Islet of Langerhans (tissue), 1 donor: ENCODE measurements at regions not wholly inside any gene's neighbourhood (a gene's known extent, or its start where the extent isn't known, plus 50 kb on each side); places are given as distances from the start of the nearest gene placed in this dataset.
"Not testable (repeated sequence)": the region's sequence is repeated elsewhere in the genome, so short reads cannot be mapped to it uniquely, and the experiment has no call there.

Experiments
- FAIRE-seq: peaks from one replicate; lab custom pipeline; 2011; peaks lifted over from hg19 to GRCh38; lab: Jason Lieb, UNC

DNA sequence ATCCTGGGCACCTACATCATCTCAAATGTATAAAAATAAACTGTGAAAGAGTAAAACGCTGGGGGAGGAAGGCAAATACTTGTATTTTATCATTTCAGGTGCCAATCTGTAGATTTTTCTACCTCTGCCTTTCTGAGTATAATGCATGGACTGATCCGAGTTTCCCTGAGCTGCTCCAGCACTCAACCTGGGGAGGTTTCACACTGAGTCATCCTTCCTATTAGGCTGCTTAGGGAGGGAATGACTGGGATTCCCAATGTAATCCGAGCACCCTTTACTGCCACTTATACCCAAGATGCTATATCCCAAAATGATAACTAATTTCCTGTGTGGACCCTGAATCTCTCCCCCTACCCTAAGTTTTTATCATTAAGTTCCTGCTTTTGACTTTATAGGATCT is 126.6 kb downstream of the HNRNPD start:
- no peak for FAIRE-seq

DNA sequence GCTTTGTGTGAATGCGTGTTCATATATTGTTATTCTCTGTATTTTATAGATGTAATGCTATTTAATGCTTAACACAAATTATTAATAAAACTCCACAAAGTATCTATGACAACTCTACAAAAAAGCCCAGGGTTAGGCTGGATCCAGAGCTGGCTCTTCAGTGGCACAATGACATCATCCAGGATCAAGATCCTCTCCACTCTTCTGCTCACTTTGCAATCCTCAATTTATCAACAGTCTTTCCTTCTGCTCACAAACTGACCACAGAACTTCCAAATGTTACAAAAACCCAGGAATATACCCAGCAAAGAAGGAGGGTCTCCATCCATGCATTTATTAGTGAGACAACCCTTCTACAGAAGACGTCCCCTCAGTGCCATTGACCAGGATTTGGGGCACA is 132.3 kb downstream of the HNRNPD start:
- FAIRE-seq = no peak

DNA sequence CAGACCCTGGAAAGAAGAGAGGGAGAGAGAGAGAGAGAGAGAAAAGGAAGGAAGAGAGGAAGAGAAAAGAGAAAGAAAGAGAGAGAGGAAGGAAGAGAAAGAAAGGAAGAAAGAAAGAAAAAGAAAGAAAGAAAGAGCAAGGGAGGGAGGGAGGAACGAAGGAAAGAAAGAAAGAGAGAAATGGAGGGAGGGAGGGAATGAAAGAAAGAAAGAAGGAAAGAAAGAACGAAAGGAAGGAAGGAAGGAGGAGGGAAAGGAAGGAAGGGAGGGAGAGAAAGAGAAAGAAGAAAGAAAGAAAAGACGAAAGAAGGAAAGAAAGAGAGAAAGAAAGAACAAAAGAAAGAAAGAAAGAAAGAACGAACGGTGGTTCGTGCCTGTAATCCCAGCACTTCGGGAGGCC is 133.4 kb downstream of the HNRNPD start:
- no peak for FAIRE-seq

DNA sequence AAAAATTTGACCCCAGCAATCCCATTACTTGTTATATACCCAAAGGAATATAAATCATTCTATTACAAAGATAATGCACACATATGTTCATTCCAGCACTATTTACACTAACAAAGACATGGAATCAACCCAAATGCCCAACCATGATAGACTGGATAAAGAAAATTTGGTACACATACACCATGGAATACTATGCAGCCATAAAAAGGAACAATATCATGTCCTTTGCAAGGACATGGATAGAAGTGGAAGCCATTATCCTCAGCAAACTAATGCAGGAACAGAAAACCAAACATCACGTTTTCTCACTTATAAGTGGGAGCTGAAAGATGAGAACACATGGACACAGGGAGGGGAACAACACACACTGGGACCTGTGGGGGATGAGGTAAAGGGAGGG is 136.6 kb downstream of the HNRNPD start:
- FAIRE-seq = not testable (repeated sequence)

DNA sequence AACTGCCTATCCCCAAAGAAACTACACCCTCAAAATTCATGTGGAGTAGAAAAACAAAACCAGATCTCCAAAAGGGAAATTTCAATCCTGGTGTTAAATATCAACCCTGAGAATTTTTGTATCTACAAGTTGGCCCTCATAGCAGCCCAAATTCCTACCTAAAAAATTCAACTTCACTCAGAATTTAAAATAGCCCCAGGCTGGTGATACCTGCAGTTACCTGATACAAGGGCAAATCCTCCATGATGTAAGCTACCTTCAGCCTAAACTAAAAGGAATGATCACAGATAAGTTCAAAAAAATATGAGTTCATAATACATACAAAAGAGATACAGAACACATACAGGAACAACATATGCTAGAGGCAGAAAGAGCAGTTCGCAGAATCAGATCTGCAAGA is 138.4 kb downstream of the HNRNPD start:
- no peak for FAIRE-seq

DNA sequence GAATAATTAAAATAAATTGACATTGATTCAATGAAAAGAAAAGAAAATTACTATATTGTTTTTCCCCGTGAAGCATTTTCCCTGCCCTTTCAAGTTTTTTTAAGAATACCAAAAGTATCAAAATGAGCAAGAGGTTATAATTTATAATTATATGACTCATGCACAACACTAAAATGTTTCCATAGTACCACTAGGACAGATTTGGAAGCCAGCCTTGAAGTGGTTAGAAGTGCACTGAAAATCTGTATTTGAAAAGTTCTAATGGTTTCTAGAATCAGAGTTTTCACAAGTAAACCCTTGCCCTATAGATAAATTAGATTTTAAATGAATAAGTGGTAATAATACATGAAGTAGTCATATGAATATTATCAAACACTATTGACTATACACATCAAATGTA is 140.9 kb downstream of the HNRNPD start:
- FAIRE-seq = no peak

DNA sequence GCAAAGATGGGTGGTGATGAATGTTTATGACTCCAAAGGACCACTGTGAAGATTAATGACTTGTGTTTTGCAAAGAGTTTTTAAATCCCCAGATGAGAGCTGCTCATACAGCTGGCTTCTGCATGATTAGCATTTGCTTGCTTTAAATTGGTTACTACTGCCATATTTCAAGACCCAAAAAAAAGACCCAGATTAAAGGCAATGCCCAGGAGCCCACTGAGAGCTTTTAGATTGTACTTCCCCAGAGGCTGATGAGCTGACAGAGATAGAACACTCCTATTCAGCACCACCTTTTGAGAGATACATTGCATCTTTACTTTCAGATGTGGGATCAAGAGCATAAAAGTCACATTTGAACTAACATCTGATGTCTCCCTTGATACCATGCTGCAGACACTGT is 142.0 kb downstream of the HNRNPD start:
- no peak for FAIRE-seq

DNA sequence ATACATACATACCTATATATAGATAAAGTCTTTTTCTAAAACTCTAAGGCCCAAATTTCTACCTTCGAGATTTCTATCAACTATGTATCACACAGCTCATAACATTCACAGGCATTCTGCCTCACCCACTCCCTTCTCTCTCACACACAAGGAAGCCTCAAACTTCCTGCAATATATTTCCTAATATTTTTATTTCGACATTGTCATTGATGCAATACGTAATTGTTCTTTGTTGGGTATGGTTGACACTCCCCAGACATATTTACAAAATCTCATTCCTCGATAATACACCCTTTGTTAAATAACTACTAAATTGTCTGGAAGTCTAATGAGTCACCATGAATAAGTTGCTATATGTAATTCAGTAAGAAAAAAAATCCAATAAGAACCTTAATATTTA is 143.5 kb downstream of the HNRNPD start:
- no peak for FAIRE-seq

DNA sequence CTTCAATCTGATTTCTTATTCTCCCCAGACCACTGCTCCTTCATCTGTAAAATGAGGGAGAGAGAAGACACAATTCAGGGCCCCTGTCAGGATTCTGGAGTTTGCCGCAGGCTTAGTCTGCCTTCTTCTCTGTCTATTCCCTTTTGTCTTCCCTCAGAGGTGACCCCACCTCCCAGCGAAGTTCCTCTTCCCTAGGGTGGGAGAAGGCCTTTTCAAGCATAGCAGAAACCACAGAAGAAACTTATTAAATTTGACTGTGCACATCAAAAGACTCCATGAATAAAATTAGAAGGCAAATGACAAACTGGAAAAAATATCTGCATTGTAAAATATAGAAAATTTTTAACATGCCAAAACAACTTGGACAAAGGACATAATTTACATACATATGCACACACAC is 148.8 kb downstream of the HNRNPD start:
- FAIRE-seq = no peak

DNA sequence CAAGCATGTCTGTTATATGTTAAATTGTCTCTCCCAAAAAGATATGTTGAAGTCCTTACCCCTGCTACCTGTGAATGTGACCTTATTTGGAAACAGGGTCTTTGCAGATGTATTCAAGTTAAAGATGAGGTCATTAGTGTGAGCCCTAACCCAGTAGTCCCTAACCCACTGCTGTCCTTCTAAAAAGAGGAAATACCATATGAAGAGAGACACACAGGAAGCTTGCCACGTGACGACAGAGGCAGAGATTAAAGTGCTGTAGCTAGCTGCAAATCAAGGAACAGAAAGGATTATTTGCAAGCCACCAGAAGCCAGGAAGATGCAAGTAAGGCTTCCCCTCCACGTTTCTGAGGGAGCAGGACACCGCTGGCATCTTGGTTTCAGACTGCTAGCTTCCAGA is 150.1 kb downstream of the HNRNPD start:
- no peak for FAIRE-seq

DNA sequence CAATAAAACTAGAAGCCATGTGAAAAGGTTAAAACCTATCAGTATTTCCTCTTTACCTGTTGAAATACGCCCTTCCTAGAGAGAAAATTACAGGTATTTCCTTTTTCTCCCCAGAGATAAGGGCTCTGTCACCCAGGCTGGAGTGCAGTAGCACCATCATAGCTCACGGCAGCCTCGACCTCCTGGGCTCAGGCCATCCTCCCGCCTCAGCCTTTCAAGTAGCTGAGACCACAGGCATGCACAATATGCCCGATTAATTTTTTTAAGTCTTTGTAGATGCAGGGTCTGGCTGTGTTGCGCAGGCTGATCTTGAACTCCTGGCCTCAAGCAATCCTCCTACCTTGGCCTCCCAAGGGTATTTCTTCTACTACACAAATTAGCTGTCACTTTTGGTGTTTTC is 154.4 kb downstream of the HNRNPD start:
- no peak for FAIRE-seq

DNA sequence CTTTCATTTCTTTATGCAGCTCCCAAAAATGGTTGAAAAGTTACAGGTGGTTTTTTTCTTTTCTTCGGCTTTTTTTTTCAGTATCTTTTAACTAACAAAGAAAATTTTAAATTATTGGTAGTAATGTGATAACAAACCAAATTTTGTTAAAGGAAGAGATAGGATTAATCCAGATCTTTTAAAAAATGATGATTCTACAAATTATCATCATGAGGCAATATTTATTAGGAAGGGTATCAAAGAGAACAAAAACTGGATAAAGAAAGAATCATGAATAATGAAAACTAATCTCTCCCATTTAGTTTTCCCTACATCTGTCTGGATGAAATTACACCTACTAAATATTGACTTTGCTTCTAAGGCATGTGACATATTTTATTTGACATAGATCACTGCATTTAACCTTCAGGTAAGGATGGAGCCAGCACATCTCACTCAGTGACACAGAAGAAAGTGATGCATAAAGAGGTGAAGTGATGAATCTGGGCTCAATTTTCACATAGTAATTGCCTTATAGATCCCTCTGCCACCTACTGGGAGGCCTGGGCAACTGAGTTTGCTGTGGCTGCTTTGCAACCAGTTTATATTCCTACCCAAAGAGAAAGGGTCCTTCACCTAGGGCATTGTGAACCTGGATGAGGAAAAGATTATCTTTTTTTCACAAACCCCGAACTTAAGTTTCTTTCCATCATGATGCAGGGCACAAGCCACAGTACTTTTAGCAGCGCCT is 155.6 kb downstream of the HNRNPD start:
- no peak for FAIRE-seq

DNA sequence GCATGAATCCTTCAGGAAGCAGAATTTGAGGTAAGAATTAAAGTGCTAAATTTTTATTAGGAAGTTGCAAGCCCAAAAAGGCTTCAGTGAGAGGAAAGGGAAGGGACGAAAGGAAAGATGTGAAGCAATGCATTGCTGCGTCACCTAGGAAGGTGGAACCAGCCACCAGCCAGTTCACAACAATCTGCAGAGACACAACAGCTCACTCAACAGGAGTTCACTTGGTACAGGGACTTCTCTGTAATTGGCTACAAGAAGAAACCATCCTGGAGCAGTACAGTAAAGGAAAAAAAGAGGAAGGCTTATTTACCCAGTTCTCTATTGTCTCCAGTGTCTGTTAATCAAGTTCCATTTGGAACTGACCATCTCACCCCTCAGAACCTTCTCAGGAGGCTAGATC is 157.6 kb downstream of the HNRNPD start:
- FAIRE-seq = no peak

DNA sequence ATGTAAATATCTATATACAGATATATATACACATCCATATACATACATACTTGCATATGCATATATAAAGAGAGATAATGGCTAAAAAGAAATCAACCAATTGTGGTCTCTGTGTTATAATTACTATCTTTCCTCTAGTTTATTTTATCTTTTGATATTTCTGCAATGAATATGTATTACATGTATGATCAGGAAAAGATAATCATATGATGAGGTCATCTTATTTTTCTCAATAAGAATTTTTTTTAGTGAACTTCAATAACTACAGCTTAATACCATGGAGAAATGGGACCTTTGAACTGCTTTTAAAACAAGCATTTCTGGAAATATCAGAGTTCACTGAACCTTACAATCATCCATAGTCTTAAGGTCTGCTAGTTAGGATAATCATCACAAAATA is 158.0 kb downstream of the HNRNPD start:
- no peak for FAIRE-seq

DNA sequence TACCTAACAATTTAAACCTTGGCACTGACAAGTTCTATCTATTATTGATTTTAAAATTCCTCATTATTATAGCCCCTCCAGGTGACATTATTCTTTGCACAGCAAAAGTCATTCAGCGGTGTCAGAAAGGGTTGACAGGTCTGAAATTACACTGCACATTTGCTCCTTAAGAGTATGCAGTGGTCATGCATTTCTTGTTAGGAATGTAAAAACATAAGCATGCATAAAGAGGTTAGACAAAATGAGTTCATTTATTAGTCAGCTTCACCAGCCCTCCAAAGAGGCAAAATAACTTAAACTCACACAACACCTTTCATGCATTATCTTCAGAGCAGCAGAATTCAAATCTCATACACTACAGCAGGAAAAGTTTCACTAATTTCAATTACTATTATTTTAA is 158.8 kb downstream of the HNRNPD start:
- FAIRE-seq = no peak

DNA sequence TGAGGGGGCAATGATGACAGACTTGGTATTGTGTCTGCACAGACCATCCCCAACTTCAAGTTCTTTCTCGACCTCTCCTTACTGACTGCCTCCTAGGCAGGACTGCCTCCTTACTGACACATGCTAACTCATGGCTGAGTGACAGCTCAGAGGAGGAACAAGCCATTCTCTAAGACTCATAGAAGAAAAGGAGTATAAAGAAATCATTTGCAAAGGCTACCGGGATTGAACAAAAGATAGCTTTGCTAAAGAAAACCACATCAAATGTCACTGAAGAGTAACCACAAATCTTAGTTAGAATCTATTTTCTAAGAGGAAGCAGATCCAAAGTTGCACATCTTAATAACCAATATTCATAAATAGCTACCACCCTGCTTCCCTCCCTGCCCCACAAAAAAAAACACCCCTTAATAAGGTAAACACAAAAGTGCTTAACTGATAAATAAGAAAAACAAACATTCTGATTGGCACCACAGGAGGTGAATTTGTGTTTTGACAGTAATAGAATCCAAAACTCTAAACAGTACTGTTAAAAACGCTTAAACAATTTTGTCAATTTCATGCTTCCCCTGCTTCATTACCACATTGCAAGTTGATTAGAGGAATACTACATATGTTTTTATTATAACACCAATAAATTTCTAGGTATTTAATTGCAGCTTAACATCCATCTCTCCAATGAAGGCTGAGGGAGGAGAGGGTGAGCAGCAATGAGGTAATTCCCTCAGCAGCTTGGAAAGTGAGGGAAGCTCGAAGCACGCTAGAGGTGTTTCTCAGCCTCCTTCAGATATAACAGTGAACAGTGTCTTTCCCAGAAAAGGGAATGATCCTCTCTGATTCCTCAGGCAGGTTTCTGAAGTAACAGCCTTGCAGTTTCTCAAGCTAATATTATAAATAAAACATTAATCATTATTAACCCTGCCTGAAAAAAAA is 160.0 kb downstream of the HNRNPD start:
- FAIRE-seq = no peak

DNA sequence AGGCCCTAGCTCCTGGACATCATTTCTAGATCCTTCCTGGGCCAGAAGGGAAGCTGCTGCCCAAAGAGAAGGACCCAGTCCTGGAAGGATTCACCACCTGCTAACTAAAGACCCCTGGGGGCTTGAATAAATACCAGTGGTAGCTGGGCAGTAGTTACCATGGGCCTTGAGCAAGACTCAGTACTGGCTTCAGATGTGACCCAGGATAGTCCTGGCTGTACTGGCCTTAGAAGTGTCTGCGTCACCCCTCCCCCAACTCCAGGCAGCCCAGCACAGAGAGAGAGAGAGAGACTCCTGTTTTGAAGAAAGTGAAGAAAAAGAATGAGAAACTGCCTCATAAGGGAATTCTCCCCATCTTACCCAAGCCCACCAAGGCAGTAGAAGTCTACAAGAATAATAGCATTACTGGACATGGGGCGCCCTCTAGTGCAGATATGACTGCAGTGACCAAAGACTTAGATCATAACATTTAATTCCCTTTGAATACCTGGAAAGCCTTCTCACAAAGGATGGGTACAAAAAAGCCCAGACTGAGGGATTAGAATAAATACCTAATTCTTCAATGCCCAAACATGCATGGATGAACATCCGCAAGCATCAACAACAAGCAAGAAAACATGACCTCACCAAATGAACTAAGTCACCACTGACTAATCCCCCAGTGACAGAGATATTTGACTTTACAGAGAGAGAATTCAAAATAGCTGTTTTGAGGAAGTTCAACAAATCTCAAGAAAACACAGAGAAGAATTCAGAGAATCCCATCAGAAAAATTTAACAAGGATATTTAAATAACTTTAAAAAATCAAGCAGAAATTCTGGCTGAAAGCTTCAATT is 171.8 kb downstream of the HNRNPD start:
- FAIRE-seq = no peak

DNA sequence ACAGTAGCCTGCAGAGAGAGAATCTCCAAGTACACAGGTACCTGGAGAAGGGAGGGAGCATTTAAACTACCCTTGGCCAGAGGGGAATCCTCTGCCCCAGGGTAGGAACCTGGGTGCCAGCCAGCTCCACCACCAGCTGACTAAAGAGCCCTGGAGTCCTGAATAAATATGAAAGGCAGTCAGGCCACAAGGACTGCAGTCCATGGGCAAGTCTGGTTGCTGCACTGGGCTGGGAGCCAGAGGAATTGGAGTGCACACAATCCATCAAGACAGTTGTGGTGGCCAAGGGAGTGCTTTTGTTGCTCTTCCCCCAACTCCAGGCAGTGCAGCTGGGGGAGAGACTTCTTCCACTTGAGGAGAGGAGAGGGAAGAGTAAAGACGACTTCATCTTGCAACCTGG is 172.5 kb downstream of the HNRNPD start:
- FAIRE-seq = no peak

DNA sequence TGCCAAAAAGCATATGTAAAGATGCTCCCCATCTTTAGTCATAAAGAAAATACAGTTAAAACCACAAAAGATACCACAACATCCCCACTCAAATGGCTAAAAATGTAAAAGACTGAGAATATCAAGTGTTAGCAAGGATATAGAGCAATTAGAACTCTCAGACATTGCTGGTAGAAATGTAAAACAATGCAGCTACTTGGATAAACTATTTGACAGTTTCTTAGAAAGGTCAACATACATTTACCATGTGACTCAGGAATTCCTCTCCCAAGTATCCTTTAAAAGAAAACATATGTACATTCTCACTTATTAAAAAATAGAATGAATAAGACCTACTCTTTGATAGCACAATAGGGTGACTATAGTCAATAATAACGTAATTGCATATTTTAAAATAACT is 173.7 kb downstream of the HNRNPD start:
- FAIRE-seq = no peak

DNA sequence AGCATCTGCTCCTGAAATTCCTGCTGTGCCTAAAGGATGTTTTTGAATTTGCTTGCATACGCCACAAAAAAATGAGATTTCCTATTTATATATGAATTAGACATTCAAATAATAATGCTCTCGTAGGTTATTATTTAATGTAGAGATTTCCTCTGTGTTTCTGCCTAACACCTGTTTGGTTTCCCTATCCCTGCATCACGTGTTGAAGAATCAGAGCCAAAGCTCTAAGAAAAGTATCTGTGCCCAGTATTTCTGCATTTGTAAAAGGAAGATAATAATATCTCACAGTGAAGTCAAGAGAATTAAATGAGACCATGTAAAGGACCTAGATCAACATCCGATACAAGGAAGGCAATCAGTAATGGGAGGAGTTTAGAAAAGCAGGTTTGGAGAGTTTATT is 179.5 kb downstream of the HNRNPD start:
- FAIRE-seq = no peak

DNA sequence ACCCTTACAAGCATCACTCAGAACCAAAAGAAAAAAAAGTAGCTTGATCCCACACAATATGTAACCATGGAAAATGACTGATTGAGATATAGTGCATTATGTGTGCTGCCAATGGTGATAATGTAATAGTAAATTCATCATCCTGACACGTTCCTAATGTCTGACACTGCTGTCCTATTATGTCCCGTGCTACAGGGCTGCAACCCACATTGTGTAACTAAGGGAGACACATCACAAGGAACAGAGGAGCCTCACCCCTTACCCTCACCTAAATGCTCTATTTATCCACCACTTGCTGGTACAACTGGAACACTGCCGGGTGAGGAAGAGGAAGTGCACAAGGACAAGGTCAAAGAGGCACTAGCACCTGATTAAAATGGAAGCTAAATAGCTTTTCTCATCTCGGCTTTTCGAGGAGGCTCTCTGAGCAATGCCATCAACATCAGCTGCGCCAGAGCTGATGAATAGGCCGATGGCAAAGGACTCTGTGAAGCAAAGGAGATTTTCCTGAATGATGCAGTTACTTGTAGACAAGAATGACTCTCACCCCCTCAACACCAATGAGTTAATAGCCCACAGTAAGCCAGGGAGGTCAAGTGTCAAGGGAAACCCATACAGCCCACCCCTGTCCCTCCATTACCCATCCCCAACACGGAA is 181.6 kb downstream of the HNRNPD start:
- FAIRE-seq = no peak

DNA sequence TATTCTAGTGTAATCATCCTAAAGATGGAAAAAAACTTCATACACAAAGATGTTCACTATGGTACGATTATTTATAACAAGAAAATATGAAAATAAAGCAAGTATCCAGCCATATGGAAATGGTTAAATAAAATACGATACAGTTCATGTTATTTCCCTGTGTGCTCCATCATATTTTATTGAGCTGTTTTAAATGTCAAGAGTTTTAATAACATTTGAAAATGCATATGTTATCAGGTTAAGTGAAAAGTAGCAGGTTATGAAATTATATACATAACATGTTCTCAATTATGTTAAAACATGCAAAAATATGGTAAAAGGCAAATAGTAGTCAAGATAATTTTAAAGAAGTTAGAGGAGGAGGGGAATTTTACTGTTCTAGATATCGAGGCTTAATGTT is 192.0 kb downstream of the HNRNPD start:
- FAIRE-seq = no peak
